NB4 (cell line): ENCODE measurements at regions not wholly inside any gene's neighbourhood (a gene's known extent, or its start where the extent isn't known, plus 50 kb on each side); places are given as distances from the start of the nearest gene placed in this dataset.

ENCODE experiments used
- MYC ChIP-seq: IDR thresholded peaks from 2 replicates; pipeline ENCODE4 v1.6.1; 2011; ENCODE audit warnings: low read depth, low read length
- POLR2A ChIP-seq: IDR thresholded peaks from 2 replicates; pipeline ENCODE4 v1.6.1; 2011; ENCODE audit warnings: mild to moderate bottlenecking; ENCODE audit not compliant: insufficient read length; ENCODE audit errors: extremely low read depth
- TF ChIP-seq, protein P1 (sequence below): IDR thresholded peaks from one replicate; pipeline ENCODE4 v1.5.1; 2012; ENCODE audit warnings: low read depth, low read length

DNA sequence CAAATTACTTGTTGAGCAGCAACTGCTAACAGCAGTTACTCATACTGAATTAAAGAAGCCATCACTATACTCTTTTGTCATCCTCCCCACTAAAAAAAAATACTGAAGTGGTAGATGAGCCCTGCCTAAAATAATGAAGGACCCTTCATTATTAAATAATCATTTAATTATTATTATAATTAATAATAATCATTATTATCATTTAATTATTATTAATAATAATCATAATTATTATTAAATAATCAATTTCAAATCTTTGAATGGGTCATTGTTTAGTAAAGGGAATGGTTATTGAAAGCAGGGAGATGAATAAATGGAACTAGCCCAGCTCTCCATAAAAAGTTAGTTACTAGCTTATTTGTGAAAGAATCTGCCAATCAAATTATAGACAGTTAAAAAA lies 396.4 kb downstream of the NFIB start:
- TF ChIP-seq, protein P1, sequence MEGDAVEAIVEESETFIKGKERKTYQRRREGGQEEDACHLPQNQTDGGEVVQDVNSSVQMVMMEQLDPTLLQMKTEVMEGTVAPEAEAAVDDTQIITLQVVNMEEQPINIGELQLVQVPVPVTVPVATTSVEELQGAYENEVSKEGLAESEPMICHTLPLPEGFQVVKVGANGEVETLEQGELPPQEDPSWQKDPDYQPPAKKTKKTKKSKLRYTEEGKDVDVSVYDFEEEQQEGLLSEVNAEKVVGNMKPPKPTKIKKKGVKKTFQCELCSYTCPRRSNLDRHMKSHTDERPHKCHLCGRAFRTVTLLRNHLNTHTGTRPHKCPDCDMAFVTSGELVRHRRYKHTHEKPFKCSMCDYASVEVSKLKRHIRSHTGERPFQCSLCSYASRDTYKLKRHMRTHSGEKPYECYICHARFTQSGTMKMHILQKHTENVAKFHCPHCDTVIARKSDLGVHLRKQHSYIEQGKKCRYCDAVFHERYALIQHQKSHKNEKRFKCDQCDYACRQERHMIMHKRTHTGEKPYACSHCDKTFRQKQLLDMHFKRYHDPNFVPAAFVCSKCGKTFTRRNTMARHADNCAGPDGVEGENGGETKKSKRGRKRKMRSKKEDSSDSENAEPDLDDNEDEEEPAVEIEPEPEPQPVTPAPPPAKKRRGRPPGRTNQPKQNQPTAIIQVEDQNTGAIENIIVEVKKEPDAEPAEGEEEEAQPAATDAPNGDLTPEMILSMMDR, result no peak
- TF ChIP-seq POLR2A, result no peak
- no peak for TF ChIP-seq MYC
